ENCODE measurements at regions not wholly inside any gene's neighbourhood (a gene's known extent, or its start where the extent isn't known, plus 50 kb on each side); places are given as distances from the start of the nearest gene placed in this dataset.

GRCh38 chr16:85209526-85210121, 97.4 kb upstream of the CIBAR2 start:
- H3K9me3 ChIP-seq (replicated peaks in 1 of 2; ENCODE audit: control insufficient read depth in 1 of 2, insufficient read depth in 1 of 2, low read length in 2 of 2) = peaks cover 10 to 21% of the 10 kb centered on the region in 2 donors
- no peaks in the 10 kb centered on the region for H3K79me2 ChIP-seq (ENCODE audit: insufficient read depth, low read length)
- Mint-ChIP-seq H3K4me1 (no peaks in the 10 kb centered on the region), H3K27me3 (ENCODE audit: low read depth in 3 of 3) (peaks cover 6 to 16% (median 7%) of the 10 kb centered on the region in 3 donors), H3K36me3 (no peaks in the 10 kb centered on the region), H3K9me3 (peaks cover 7 to 16% (median 13%) of the 10 kb centered on the region in 7 donors), H3K27ac (no peak overlapping the region), H3K4me3 (no peak overlapping the region)
- no peak overlapping the region for H2AFZ ChIP-seq (ENCODE audit: insufficient read depth, low read depth, low read length, poor library complexity, severe bottlenecking)
- no peaks in the 10 kb centered on the region for H4K20me1 ChIP-seq (ENCODE audit: insufficient read depth, low read length)
- H3K36me3 ChIP-seq (replicated peaks in 1 of 2; ENCODE audit: control insufficient read depth in 1 of 2, insufficient read depth in 2 of 2, low read length in 2 of 2) = no peaks in the 10 kb centered on the region
- H3K4me3 ChIP-seq (replicated peaks in 1 of 3; ENCODE audit: low read depth in 2 of 3, low read length in 3 of 3) = no peak overlapping the region
- no peak overlapping the region for H3K4me2 ChIP-seq (replicated peaks; ENCODE audit: extremely low read depth, low read length, poor library complexity, severe bottlenecking)
- H3K27ac ChIP-seq (ENCODE audit: low read depth in 1 of 2, low read length in 2 of 2) = no peak overlapping the region
- H3K27me3 ChIP-seq (ENCODE audit: control insufficient read depth in 2 of 2, insufficient read depth in 2 of 2, low read length in 2 of 2) = no peaks in the 10 kb centered on the region
- no peak for TF ChIP-seq CTCF (IDR thresholded peaks at IDR 0.05)
- H3K9ac ChIP-seq (ENCODE audit: insufficient read depth, low read length, poor library complexity, severe bottlenecking) = no peak overlapping the region
- DNase-seq = no peak
- 91% methylated on average over 16 of the region's 17 CpGs for WGBS (ENCODE audit: insufficient coverage)
- no peaks in the 10 kb centered on the region for H3K4me1 ChIP-seq (ENCODE audit: control insufficient read depth in 1 of 2, insufficient read depth in 2 of 2, low read length in 2 of 2)
- intact Hi-C loops (cut with micrococcal nuclease) = no loop called here

DNA sequence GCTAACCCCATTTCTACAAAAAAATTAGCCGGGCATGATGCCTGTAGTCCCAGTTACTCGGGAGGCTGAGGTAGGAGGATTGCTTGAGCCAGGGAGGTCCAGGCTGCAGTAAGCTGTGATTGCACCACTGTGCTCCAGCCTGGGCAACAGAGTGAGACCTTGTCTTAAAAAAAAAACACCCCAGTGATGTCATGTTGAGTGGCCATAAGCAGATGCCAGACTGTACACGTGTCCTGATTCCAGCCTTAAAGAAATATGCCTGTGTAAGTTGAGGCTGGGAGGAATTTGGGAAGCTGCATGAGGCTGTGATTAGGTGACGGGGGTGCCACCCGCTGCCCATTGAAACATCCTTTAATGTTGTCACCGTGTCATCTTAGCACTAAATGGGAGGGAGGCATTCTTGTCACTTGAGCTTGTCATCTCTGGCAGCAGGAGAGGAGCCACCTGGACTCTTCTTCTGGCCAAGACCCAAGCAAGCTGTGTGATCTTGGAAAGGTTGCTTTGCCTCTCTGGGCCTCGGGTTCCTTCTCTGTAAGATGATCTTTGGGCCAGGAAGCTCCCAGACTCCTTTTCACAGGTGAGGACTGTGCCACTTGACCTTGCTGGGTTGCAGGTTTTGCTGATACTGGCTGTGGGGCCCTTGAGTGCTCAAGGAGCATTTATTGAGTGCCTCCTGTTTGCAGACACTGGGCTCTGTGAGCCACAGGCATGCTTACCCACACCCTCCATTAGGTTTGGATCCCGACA, 98.3 kb upstream of the CIBAR2 start:
- no peak for DNase-seq
- 90% methylated on average over 4 of the region's 8 CpGs for WGBS (ENCODE audit: insufficient coverage)
- intact Hi-C loops (cut with micrococcal nuclease) = no loop called here
- H3K4me3 ChIP-seq (replicated peaks in 1 of 3; ENCODE audit: low read depth in 2 of 3, low read length in 3 of 3) = no peak overlapping the region
- H3K4me2 ChIP-seq (replicated peaks; ENCODE audit: extremely low read depth, low read length, poor library complexity, severe bottlenecking) = no peak overlapping the region
- H3K79me2 ChIP-seq (ENCODE audit: insufficient read depth, low read length) = no peaks in the 10 kb centered on the region
- peaks cover 7 to 16% (median 13%) of the 10 kb centered on the region in 7 donors for H3K9me3 Mint-ChIP-seq
- no peaks in the 10 kb centered on the region for H3K36me3 ChIP-seq (replicated peaks in 1 of 2; ENCODE audit: control insufficient read depth in 1 of 2, insufficient read depth in 2 of 2, low read length in 2 of 2)
- H3K9me3 ChIP-seq (replicated peaks in 1 of 2; ENCODE audit: control insufficient read depth in 1 of 2, insufficient read depth in 1 of 2, low read length in 2 of 2) = peaks cover 10 to 21% of the 10 kb centered on the region in 2 donors
- no peaks in the 10 kb centered on the region for H4K20me1 ChIP-seq (ENCODE audit: insufficient read depth, low read length)
- no peak overlapping the region for H3K4me3 Mint-ChIP-seq
- H3K27ac ChIP-seq (ENCODE audit: low read depth in 1 of 2, low read length in 2 of 2) = no peak overlapping the region
- no peaks in the 10 kb centered on the region for H3K36me3 Mint-ChIP-seq
- no peaks in the 10 kb centered on the region for H3K27me3 ChIP-seq (ENCODE audit: control insufficient read depth in 2 of 2, insufficient read depth in 2 of 2, low read length in 2 of 2)
- H3K9ac ChIP-seq (ENCODE audit: insufficient read depth, low read length, poor library complexity, severe bottlenecking) = no peak overlapping the region
- peaks cover 5 to 16% (median 9%) of the 10 kb centered on the region in 3 donors for H3K27me3 Mint-ChIP-seq (ENCODE audit: low read depth in 3 of 3)
- TF ChIP-seq CTCF (IDR thresholded peaks at IDR 0.05) = no peak
- no peak overlapping the region for H2AFZ ChIP-seq (ENCODE audit: insufficient read depth, low read depth, low read length, poor library complexity, severe bottlenecking)
- H3K4me1 Mint-ChIP-seq = no peaks in the 10 kb centered on the region
- H3K4me1 ChIP-seq (ENCODE audit: control insufficient read depth in 1 of 2, insufficient read depth in 2 of 2, low read length in 2 of 2) = no peaks in the 10 kb centered on the region
- H3K27ac Mint-ChIP-seq = no peak overlapping the region

Data from CD14-positive monocyte (primary cell).